ENCODE measurements at regions not wholly inside any gene's neighbourhood (a gene's known extent, or its start where the extent isn't known, plus 50 kb on each side); places are given as distances from the start of the nearest gene placed in this dataset.

- H3K27me3 ChIP-seq (ENCODE audit: control insufficient read depth, insufficient read depth, low read length), result no peaks in the 10 kb centered on the region
- no peaks in the 10 kb centered on the region for H3K36me3 ChIP-seq (replicated peaks; ENCODE audit: control insufficient read depth, insufficient read depth, low read length)
- no peak overlapping the region for H3K4me3 ChIP-seq (ENCODE audit: insufficient read depth, low read depth, low read length)
- no peak for DNase-seq
Observed at GRCh38 chr2:74772046-74772445, 61.9 kb upstream of the HK2 start.

DNA sequence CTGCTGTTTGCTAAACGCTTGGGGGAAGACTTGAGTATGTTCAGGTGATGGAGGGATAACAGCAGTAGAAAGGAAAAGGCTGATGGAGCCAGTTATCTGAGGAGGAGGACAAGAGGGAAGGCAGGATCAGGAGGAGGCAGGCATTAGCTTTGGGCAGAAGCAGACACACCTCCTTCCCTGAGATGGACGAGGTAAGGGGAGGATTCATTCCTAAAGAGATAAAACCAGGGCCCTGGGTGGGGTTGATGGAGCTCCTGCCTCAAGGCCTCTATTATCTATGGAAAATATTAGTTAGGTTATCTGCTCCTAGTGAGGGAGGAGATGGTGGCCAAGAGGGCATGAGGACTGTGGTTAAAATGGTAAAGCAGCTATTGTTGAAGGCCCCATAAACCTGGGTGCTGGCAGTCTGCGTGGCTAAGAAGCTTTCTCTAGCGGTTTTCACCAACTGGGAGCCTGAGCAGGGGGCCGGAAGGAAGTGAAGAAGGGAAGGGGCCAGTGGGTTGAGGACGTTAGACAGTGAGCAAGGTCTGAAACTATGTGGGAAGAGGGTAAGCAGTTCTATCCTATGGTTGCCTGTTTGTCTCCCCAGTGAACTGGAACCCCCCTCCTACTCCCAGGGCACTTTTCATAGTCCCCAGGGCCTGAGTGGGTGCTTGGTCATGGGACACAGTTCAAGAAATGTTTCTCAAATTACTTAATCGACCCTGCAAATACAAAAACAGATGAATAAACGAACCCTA lies 56.6 kb upstream of the HK2 start:
- Histone ChIP-seq H3K36me3 (replicated peaks; ENCODE audit: control insufficient read depth, insufficient read depth, low read length) (no peaks in the 10 kb centered on the region), H3K27me3 (ENCODE audit: control insufficient read depth, insufficient read depth, low read length) (no peaks in the 10 kb centered on the region), H3K4me3 (ENCODE audit: insufficient read depth, low read depth, low read length) (no peak overlapping the region)
- no peak for DNase-seq

DNA sequence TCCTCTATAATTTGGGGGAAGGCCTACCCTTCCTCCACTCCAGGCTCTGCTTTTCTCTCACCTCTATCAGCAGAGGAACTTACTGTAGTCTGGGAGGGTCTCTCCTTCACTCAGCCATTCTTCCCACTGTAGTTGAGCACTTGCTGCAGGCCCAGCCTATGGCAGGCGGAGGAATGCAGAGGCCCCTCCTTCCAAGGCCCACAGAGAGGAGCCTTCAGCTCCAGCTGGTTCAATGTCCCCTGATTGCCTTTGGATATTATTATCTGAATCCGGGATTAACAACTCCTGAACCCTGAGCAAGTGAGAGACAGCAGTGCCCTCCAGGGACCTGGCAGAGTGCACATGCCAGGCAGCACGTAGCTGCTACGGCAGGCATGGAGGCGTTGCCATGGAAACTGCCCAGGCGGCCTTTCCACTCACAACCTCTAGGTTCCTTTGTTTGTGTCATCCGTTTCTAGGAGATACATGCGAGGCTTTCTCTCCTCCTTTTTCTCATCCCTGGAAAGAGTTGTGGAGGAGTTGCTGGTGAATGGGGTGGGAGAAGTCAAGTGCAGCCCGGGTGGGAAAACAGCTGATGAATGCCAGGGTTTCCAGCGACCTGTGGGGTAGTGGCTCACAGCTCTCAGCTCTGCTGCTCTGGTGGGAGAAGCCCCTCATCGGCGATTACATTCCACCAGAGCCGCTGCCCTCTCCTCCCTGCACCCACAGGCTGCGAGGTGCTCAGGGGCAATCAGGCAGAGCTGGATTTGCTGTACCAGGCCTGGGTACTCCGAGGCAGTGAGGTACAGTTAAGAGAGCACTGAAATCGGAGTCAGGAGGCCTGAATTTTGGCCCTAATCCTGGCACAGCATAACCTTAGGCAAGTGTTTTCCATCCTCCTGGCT lies 55.3 kb upstream of the HK2 start:
- Histone ChIP-seq H3K4me3 (ENCODE audit: insufficient read depth, low read depth, low read length) (peak overlapping the region; percentile 6; the same call in 1 of the 2 replicates), H3K36me3 (replicated peaks; ENCODE audit: control insufficient read depth, insufficient read depth, low read length) (no peaks in the 10 kb centered on the region), H3K27me3 (ENCODE audit: control insufficient read depth, insufficient read depth, low read length) (no peaks in the 10 kb centered on the region)
- peak; percentile 79 for DNase-seq

DNA sequence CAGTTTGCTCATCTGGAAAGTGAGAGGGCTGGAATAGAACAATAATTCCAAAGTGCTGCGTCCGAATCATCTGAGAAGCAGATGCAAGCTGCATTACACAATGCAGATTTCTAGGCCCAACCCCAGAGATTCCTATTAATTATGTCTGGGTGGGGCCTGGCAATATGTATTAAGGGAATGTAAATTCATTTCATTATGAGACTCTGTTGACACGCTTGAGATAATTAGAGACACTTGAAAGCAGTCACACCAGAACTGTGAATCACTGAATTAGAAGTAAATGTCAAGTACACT lies 54.7 kb upstream of the HK2 start:
- no peaks in the 10 kb centered on the region for H3K27me3 ChIP-seq (ENCODE audit: control insufficient read depth, insufficient read depth, low read length)
- H3K4me3 ChIP-seq (ENCODE audit: insufficient read depth, low read depth, low read length), result no peak overlapping the region
- DNase-seq, result no peak
- no peaks in the 10 kb centered on the region for H3K36me3 ChIP-seq (replicated peaks; ENCODE audit: control insufficient read depth, insufficient read depth, low read length)

DNA sequence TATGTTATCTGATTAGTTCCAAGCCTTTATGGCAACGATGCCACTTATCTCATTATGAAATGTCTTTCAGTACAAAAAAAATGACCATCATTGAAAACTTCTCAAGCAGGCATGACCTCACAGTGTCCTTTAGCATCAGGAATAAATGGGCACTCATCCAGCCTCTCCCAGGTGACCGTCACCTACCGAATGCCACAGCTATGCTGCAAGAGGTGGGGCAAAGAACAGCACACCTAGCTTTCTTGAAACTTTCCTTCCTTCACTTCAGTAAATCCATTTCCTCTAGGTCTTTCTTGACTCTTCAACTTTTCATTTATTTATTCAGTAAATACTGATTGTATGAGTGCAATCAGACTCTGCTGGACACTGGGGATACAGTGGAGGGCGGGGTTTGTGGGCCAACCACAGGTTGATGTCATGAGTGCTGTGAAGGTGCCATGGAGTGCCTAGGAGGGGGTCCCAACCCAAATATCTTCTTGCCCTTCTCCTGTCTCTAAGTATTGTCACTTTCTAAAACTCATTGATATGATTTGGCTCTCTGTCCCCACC lies 54.3 kb upstream of the HK2 start:
- Histone ChIP-seq H3K4me3 (ENCODE audit: insufficient read depth, low read depth, low read length) (no peak overlapping the region), H3K36me3 (replicated peaks; ENCODE audit: control insufficient read depth, insufficient read depth, low read length) (no peaks in the 10 kb centered on the region), H3K27me3 (ENCODE audit: control insufficient read depth, insufficient read depth, low read length) (no peaks in the 10 kb centered on the region)
- no peak for DNase-seq
